Inflammatory macrophage treated with lipopolysaccharide for 4 hours (primary cell): ENCODE measurements at regions not wholly inside any gene's neighbourhood (a gene's known extent, or its start where the extent isn't known, plus 50 kb on each side); places are given as distances from the start of the nearest gene placed in this dataset.

Experiments
- DNase-seq: peaks from one replicate; pipeline ENCODE4 v3.0.0-alpha.2; 2020

- DNase-seq: no peak
Measured at GRCh38 chr10:131760416-131761166, 140.2 kb upstream of the PPP2R2D start.

- DNase-seq: no peak
Measured at GRCh38 chr10:131762789-131763696, 137.8 kb upstream of the PPP2R2D start.

DNA sequence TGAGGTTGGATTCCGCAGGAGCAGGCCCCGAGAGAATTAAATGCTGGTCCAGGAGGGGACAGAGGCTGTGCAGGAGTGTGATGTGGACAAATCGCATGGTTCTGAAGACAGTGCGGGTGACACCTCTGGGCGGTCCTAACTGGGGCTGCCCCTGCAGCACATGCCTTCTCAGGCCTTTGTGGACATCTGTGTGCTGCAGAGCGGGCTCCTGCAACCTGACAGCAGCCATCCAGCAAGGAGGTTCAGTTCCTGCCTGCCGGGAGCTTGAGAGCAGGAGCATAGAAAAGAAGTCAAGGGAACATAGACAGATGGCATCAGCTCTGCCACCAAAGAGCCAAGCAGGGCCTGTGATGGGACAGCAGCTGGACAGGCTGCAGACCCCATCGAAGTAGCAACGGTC lies 135.9 kb upstream of the PPP2R2D start:
- no peak for DNase-seq

GRCh38 chr10:131766096-131766495 lies 134.7 kb upstream of the PPP2R2D start:
- no peak for DNase-seq

- no peak for DNase-seq
Measured at GRCh38 chr10:131767716-131768115, 133.1 kb upstream of the PPP2R2D start.

- no peak for DNase-seq
Measured at GRCh38 chr10:131769571-131770410, 131.0 kb upstream of the PPP2R2D start.

- no peak for DNase-seq
Measured at GRCh38 chr10:131770946-131771633, 129.7 kb upstream of the PPP2R2D start.

DNA sequence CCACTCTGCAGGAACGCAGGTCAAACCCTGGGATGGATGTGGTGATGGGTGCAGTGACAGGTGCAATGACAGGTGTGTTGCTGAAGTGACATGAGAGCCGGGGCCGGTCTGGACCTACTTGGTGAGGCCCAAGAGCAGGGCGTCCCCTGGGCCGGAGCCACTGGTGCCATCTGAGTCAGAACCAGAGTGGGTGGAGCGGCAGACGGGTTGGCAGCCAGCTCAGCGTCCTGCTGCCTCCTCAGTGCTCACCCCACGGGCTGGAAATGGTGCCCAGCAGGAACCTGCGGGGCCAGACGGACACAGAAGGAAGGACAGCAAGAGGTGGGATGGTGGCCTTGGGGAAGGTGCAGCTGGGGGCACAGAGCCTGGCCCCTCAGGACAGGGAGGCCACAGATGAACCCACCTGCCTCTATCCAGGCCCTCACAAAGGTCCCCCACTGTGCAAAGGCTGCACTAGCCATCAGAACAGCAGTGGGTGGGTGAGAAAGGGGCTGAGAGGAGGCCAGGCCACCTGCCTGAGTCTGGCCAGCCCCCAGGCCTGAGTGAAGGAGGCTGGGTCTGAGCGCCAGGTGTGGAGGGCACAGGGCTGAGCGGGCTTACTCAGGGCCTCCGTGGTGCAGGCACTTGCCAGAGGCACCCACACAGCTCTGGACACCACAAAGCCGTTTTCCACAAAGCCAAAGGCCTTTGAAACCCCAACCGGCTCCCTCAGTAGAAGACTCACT lies 129.0 kb upstream of the PPP2R2D start:
- DNase-seq: no peak

- no peak for DNase-seq
Measured at GRCh38 chr10:131772441-131772840, 128.4 kb upstream of the PPP2R2D start.

GRCh38 chr10:131773370-131774343 lies 127.2 kb upstream of the PPP2R2D start:
- no peak for DNase-seq

- no peak for DNase-seq
Measured at GRCh38 chr10:131774681-131775085, 126.1 kb upstream of the PPP2R2D start.

DNA sequence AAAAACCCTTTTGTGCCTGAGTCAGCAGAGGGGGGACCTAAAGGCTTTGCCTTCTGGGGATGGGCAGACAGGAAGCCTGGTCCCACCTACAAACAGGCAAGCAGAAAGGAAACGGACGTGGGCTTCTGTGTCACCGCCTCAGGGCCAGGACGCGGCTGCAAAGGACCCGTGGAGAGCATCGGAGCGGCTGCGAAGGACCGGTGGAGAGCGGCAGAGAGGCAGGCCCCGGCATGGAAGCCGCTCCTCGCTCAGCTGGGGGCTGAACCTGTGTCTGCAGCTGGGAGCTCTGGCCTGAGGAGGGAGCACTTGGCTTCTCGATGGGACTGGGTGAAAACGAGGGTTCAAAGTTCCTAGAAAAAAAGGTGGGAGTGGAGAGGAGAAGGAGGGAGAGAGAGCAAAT lies 125.4 kb upstream of the PPP2R2D start:
- no peak for DNase-seq

DNA sequence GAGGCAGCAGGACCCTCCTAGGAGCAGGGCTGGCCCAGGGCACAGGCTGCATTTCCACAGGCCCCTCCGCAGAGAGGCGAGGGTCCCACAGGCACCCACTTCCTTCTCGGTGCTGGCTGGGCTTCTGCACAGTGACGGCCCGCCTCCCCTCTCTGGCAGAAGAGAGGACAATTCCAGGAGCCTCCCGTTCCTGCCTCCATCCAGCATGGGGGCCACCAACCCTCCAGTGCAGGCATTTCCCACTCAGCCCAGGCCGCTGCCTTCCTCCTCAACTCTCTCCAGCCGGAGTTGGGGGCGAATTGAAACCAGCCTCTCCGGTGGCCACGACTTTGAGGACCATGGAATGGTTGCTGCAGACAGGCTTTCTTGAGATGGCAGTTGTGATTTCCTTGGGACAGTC lies 125.0 kb upstream of the PPP2R2D start:
- no peak for DNase-seq

DNA sequence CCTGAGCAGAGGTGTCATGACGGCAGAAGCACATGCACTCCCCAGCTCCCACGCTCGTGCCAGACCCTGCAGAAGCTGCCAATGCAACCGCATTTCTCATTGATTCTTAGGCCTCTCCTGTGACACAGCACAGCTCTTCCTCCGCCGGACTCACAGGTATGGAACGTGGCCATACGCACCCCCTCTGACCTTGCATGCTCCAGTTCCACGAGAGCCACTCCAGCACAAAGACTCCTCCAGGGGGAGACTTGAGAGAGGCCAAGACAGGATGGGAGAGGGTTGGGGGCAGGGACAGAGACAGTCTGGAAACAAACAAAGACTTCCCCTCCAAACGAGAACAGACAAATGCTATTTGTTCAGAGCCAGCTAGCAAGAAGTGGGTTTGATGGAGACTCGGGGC lies 124.3 kb upstream of the PPP2R2D start:
- no peak for DNase-seq

- no peak for DNase-seq
Measured at GRCh38 chr10:131777162-131777561, 123.6 kb upstream of the PPP2R2D start.

DNA sequence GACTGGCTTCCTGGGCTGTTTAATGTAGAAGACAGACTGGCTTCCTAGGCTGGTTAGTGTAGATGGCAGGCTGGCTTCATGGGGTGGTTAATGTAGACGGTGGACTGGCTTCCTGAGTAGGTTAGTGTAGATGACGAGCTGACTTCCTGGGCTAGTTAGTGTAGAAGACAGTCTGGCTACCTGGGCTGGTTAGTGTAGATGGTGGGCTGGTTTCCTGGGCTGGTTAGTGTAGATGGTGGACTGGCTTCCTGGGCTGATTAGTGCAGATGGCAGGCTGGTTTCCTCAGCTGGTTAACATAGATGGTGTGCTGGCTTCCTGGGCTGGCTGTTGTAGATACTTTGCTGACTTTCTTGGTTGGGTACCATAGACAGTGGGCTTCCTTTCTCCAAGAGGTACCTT lies 122.9 kb upstream of the PPP2R2D start:
- no peak for DNase-seq

DNA sequence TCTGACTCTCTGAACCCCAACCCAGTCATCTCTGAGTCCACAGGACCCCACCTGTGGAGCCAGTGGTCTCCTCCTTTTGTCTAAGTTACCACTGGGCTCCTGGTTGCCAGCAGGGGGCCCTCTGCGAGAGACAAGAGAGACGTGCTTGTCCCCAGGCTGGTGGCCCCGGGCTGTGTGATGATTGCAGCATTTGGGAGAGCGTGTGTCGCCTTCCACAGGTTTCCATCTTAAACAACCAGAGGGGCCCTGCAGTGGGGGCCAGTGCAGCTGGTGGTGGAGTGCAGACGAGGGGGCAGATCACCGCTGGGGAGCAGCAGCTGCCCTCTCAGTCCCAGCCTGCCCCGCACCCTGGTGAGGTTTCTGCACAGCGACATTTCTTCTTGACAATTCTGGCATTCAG lies 122.4 kb upstream of the PPP2R2D start:
- no peak for DNase-seq

- DNase-seq: no peak
Measured at GRCh38 chr10:131778842-131779241, 122.0 kb upstream of the PPP2R2D start.

DNA sequence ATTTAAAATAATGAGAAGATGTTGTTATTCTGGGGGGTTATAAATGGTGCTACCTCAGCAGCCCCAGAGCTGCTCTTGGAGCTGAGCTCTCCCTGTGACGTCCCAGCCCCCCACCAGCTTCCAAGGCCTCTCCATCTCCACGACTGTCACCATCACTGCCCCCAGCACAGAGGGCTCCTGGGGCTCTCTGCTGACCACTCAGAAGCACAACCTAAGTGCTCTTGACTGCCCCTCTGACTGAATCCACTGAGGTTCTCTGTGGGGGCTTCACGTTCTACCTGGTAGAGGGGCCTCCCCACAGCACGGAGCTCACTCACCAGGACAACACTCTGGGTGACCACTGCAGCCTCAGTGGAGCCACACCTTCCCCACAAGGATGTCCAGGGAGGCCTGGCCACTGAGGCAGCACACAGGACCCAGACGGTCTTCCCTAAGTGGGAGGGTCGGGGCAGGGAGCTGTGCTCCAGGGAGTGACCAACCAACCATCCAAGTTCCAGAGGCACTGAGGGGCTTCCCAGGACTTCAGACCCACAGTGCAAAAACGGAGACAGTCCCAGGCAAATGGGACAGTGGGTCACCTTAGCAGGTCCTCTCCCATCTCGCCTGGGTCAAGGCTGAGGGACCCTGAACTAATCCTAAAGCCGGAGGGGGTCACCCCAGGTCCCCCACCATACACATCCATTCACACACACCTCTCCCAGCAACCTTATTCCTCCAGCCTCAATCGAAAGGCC lies 121.0 kb upstream of the PPP2R2D start:
- no peak for DNase-seq

DNA sequence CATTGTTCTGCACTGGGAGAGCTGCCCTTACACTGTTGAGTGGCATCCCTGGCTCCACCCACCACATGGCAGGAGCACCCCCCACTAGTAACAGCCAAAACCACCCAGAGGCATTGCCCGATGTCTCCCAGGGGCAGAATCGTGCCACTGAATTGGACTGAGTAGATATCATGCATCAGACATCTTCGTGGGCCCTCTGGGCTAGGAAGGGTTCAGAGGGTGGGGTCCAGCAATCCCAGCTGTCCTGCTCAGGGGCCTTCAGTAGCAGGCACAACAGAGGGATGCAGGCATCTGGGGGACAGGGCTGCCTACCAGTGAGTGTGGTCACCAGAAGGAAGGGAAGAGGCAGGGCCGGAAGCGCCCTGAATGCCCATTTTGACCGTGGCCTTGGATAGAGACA lies 119.7 kb upstream of the PPP2R2D start:
- no peak for DNase-seq
